Spleen (tissue), 7 donors: ENCODE measurements at regions not wholly inside any gene's neighbourhood (a gene's known extent, or its start where the extent isn't known, plus 50 kb on each side); places are given as distances from the start of the nearest gene placed in this dataset.

Source experiments
- POLR2A ChIP-seq, 3 donors: fragments of 450-650 bp; IDR thresholded peaks; one replicate each; pipeline ENCODE4 v1.5.1; 2017; ENCODE audit warnings: antibody characterized with exemption in 3 of 3, mild to moderate bottlenecking in 1 of 3
- TF ChIP-seq, protein P1 (sequence below), 11 experiments: fragments of 200-600 bp in 7 of 11; fragments of 450-650 bp in 4 of 11; sonication (generic) in 4 of 11; IDR thresholded peaks in 8 of 11; conservative IDR thresholded peaks in 3 of 11; 1 replicate in 7 of 11; 2 replicates in 4 of 11; pipeline versions ENCODE4 v1.4.0 to v1.8.0; 2016 to 2021; ENCODE audit warnings: antibody characterized with exemption in 11 of 11, inconsistent platforms in 4 of 11, mild to moderate bottlenecking in 1 of 11
- donor health status: DM: no; HTN: no; CAD: no; lungs with moderate emphysema.
- donor health status: DM: no; HTN: no; CAD: no.
- donor health status: DM: no; HTN: no; CAD: no.

GRCh38 chr22:22089459-22090308 lies 107.1 kb upstream of the TOP3B start:
- TF ChIP-seq, protein P1, sequence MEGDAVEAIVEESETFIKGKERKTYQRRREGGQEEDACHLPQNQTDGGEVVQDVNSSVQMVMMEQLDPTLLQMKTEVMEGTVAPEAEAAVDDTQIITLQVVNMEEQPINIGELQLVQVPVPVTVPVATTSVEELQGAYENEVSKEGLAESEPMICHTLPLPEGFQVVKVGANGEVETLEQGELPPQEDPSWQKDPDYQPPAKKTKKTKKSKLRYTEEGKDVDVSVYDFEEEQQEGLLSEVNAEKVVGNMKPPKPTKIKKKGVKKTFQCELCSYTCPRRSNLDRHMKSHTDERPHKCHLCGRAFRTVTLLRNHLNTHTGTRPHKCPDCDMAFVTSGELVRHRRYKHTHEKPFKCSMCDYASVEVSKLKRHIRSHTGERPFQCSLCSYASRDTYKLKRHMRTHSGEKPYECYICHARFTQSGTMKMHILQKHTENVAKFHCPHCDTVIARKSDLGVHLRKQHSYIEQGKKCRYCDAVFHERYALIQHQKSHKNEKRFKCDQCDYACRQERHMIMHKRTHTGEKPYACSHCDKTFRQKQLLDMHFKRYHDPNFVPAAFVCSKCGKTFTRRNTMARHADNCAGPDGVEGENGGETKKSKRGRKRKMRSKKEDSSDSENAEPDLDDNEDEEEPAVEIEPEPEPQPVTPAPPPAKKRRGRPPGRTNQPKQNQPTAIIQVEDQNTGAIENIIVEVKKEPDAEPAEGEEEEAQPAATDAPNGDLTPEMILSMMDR (IDR thresholded peaks at IDR 0.05 in 8 of 11, conservative IDR thresholded peaks at IDR 0.05 in 3 of 11), result no peak
- no peak for TF ChIP-seq POLR2A (IDR thresholded peaks at IDR 0.05)
